DOHH2 (cell line): ENCODE measurements at regions not wholly inside any gene's neighbourhood (a gene's known extent, or its start where the extent isn't known, plus 50 kb on each side); places are given as distances from the start of the nearest gene placed in this dataset.

Experiments used
- EZH2phosphoT487 ChIP-seq: fragments of 200-600 bp; sonication (generic); IDR thresholded peaks from 2 replicates; pipeline ENCODE4 v1.6.1; 2017; ENCODE audit warnings: borderline replicate concordance, mild to moderate bottlenecking, antibody characterized with exemption, low read length, moderate library complexity, mixed read lengths
- TF ChIP-seq, protein P1 (sequence below): fragments of 200-600 bp; sonication (generic); IDR thresholded peaks from one replicate; pipeline ENCODE4 v1.5.1; 2014; ENCODE audit warnings: antibody characterized with exemption, mild to moderate bottlenecking, low read depth, low read length; ENCODE audit not compliant: poor library complexity, severe bottlenecking

DNA sequence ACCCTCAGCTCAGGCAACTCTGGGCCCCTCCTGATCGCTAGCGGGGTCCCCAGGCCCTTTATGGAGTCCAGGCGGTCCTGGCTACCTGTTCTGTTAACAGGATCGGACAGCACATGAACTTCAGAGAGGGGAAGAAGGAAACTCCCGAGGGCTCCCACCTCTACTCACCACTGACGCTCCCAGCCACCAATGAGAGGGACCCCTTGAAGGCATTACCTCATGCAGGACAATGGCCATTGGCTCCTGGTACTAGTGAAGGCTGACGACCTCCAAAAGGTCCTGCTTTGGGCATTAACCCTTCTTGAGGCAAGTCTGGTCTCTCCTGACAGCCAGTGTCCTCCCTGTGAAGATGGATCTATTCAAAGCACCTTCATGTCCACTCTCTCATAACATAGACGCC lies 71.5 kb upstream of the LMO1 start:
- TF ChIP-seq, protein P1, sequence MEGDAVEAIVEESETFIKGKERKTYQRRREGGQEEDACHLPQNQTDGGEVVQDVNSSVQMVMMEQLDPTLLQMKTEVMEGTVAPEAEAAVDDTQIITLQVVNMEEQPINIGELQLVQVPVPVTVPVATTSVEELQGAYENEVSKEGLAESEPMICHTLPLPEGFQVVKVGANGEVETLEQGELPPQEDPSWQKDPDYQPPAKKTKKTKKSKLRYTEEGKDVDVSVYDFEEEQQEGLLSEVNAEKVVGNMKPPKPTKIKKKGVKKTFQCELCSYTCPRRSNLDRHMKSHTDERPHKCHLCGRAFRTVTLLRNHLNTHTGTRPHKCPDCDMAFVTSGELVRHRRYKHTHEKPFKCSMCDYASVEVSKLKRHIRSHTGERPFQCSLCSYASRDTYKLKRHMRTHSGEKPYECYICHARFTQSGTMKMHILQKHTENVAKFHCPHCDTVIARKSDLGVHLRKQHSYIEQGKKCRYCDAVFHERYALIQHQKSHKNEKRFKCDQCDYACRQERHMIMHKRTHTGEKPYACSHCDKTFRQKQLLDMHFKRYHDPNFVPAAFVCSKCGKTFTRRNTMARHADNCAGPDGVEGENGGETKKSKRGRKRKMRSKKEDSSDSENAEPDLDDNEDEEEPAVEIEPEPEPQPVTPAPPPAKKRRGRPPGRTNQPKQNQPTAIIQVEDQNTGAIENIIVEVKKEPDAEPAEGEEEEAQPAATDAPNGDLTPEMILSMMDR, result no peak
- no peak for TF ChIP-seq EZH2phosphoT487
